BJ (cell line): ENCODE measurements at regions not wholly inside any gene's neighbourhood (a gene's known extent, or its start where the extent isn't known, plus 50 kb on each side); places are given as distances from the start of the nearest gene placed in this dataset.

Experiments
- CTCF ChIA-PET: fragments of 350-600 bp; formaldehyde crosslinking; extraction: SDS; loops from one replicate; lab custom pipeline; 2021; ENCODE audit warnings: antibody characterized with exemption, inconsistent platforms; lab: Yijun Ruan, JAX
- POLR2A ChIA-PET: fragments of 300-600 bp; sonication (Branson Sonifier 250); formaldehyde crosslinking; extraction: SDS; loops from one replicate; lab custom pipeline; 2021; ENCODE audit warnings: antibody characterized with exemption; lab: Charles Lee
- DNase-seq: peaks from one replicate; pipeline ENCODE4 v3.0.0-alpha.2; 2011; ENCODE audit warnings: low read depth
- H3K27me3 ChIP-seq: 2 replicates; pipeline ENCODE4 v1.6.0; 2011; ENCODE audit warnings: low read length; ENCODE audit not compliant: control insufficient read depth, insufficient read depth
- H3K36me3 ChIP-seq: 2 replicates; pipeline ENCODE4 v1.5.1; 2011; ENCODE audit warnings: low read length; ENCODE audit not compliant: control insufficient read depth, insufficient read depth
- H3K4me3 ChIP-seq: 2 replicates; pipeline ENCODE4 v1.5.1; 2011; ENCODE audit warnings: low read depth, mild to moderate bottlenecking, control low read depth, low read length
- TF ChIP-seq, protein P1 (sequence below): IDR thresholded peaks from 2 replicates; pipeline ENCODE4 v1.5.1; 2011; ENCODE audit warnings: low read depth, mild to moderate bottlenecking, control low read depth, inconsistent platforms, low read length, moderate library complexity; ENCODE audit not compliant: insufficient read depth

DNA sequence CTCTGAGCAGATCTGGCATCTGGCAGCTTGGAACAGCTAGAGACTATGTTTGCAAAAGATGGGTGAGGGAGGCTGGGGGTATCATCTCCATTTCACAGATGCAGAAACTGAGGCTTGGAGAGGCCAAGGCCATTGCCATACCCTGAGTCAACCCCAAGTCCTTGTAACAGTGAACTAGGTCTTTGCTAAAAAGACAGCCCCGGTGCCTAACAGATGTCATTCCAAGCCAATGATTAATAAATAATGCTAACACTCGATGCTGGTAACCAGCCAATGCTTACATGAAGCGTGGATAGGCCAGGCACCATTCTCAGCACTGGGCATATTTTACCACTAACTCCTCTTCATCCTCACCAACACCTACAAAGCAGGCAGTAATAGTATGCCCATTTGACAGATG, 164.0 kb downstream of the MN1 start:
- Histone ChIP-seq H3K27me3 (peaks cover 4% of the 10 kb centered on the region), H3K36me3 (no peaks in the 10 kb centered on the region), H3K4me3 (no peak overlapping the region)
- TF ChIP-seq, protein P1, sequence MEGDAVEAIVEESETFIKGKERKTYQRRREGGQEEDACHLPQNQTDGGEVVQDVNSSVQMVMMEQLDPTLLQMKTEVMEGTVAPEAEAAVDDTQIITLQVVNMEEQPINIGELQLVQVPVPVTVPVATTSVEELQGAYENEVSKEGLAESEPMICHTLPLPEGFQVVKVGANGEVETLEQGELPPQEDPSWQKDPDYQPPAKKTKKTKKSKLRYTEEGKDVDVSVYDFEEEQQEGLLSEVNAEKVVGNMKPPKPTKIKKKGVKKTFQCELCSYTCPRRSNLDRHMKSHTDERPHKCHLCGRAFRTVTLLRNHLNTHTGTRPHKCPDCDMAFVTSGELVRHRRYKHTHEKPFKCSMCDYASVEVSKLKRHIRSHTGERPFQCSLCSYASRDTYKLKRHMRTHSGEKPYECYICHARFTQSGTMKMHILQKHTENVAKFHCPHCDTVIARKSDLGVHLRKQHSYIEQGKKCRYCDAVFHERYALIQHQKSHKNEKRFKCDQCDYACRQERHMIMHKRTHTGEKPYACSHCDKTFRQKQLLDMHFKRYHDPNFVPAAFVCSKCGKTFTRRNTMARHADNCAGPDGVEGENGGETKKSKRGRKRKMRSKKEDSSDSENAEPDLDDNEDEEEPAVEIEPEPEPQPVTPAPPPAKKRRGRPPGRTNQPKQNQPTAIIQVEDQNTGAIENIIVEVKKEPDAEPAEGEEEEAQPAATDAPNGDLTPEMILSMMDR = no peak
- peak; percentile 7 for DNase-seq
- POLR2A ChIA-PET = no interaction called here
- CTCF ChIA-PET = no interaction called here

DNA sequence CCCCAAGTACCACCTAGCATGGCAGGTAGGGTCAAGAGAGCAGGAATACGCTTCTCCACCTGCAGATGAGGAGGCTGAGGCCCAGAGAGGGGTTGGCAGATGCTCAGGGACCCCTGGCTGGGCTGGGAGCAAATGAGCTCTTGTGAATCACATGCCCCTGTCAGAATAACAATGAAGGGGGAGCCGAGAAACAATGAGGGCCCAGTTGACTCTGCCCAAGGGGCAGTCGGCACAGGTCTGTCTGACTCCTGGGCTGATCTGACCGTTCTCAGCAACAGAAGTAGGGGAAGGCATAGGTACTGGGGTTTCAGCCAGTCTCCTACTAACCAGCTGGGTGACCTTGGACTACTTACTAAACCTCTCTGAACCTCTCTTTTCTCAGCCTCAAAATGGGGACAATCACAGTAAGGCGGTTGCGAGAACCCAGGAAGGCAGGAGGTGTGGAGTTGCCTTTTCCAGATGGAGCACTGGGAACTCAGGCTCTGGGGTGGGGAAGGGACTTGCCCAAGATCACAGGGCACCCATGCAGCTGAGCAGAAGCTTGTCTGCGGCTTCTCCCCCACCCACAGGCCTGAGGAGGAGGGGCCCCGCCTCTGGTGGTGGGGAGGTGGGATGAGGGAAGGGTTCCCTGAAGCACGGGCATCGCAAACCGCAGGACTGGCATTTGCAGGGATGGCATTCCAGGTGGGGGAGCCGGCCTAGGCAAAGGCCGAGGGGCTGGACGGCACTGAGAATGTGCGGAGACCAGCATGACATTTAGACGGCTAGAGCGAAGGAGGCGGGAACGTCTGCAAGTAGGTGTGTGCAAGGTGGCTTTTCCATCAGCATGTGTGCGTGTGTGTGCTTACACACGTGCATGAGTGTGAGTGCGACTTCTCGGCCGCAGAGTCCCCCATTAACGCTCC, 163.0 kb downstream of the MN1 start:
- DNase-seq = no peak
- TF ChIP-seq, protein P1 = no peak
- Histone ChIP-seq H3K4me3 (no peak overlapping the region), H3K36me3 (no peaks in the 10 kb centered on the region), H3K27me3 (peaks cover 4% of the 10 kb centered on the region)
- CTCF ChIA-PET = no interaction called here
- POLR2A ChIA-PET = no interaction called here

DNA sequence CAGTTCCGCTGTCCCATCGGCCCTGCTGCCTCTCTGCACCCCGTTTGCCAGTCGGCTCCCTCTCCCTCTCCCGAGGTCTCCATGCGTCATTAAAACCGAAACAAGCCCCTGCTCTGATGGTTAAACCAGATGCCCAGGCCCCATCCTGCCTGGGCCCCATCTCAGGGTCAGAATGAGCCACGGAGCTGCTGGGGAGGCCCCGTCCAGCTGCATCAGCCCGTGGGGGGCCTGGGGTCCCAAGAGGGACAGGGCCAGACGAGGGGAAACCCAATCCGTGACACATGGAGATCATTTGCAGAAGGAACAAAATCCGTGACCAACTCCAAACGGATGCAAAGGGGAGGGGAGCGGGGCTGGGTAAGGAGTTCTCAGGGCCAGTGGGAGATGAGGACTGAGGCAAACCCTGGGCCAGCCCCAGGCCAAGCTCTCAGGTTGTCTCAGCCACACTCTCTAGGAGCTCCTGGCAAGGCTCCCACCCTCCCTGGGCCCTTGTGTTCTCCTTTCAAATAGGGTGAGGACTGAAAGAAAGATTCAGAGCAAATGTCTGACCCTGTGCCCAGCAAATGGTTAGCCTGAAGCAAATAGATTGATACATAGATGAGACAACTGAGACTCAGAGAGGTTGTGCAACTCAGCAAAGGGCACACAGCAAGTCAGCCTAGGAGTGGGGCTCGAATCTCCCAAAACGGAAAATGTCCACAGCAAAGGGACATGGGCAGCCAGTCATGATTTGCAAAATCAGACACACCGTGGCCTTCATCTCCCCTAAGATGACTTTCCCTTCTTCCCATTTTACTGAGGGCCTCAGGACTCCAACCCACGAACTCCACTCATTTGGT, 162.1 kb downstream of the MN1 start:
- no peaks in the 10 kb centered on the region for H3K36me3 ChIP-seq
- ChIA-PET CTCF (no interaction called here), POLR2A (no interaction called here)
- peaks cover 4% of the 10 kb centered on the region for H3K27me3 ChIP-seq
- no peak for DNase-seq
- TF ChIP-seq, protein P1 = no peak
- no peak overlapping the region for H3K4me3 ChIP-seq

DNA sequence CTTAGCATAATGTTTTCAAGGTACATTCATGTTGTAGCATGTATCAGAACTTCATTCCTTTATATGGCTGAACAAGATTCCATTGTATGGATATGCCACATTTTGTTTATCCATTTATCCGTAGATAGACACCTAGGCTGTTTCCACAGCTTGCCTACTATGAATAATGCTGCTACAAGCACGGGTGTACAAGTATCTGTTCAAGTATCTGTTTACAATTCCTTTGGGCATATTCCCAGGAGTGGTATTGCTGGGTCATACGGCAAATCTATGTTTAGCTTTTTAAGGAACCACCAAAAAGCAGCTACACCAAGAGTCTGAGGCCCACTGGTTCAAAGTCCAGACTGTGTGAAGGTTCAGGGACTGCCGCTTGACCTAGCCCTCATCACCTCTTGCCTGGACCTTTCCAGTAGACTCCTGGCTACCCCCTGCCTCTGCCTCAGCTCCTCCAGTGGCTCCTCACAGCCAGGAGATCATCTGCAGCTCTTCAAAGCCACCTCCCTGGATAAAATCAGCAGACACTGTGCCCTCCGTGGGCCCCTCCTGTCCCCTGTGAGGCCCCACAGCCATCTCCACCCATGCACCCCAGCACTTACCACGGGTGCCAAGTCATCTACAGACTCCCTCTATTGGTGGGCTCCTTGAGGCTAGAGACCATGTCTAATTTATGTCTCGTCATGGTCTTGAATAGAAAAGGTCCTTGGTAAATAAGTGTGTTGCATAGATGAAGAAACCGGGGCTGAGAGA, 160.3 kb downstream of the MN1 start:
- H3K27me3 ChIP-seq = peaks cover 4% of the 10 kb centered on the region
- CTCF ChIA-PET = no interaction called here
- H3K36me3 ChIP-seq = no peaks in the 10 kb centered on the region
- no peak overlapping the region for H3K4me3 ChIP-seq
- POLR2A ChIA-PET = interaction anchor here (0.7 kb wide), 1 partner anchor 10 kb away, joined by 8 read pairs; no protein-coding TSS in a partner anchor
- DNase-seq = no peak
- TF ChIP-seq, protein P1 = no peak
